ENCODE measurements at regions not wholly inside any gene's neighbourhood (a gene's known extent, or its start where the extent isn't known, plus 50 kb on each side); places are given as distances from the start of the nearest gene placed in this dataset.

DNA sequence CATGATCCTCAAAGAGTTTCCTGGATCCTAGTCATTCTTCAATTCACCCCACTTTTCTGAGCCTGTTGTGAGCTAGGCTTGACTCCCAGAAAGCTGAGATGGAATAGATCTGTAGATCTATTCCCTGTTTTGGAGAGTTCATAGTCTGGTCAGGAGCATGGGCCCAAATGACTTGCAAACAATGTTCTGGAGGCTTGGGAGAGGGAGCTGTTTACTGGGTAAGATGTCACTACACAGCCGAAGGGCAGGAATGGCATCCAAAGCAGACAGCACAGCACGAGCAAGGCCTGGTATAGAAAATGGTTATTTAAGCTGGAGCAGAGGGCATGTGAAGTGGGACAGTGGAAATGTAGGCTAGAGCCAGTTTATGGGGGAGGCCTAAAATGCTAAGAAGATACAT lies 152.5 kb upstream of the ALDH1B1 start:
- TF ChIP-seq SUZ12 (IDR thresholded peaks at IDR 0.05; ENCODE audit: extremely low read depth, insufficient read depth, insufficient read length), result no peak
- no peak for TF ChIP-seq ZNF274 (IDR thresholded peaks at IDR 0.05; ENCODE audit: low read depth, low read length)
- TF ChIP-seq YY1 (IDR thresholded peaks at IDR 0.05; ENCODE audit: insufficient read depth, insufficient read length), result no peak
- peaks cover 22% of the 10 kb centered on the region; the same call in 1 of the 2 replicates for H3K9me3 ChIP-seq (ENCODE audit: insufficient read depth, low read length)
- peaks cover 61% of the 10 kb centered on the region for H3K27me3 ChIP-seq (ENCODE audit: insufficient read depth, insufficient read length)
- H3K36me3 ChIP-seq (ENCODE audit: insufficient read depth, insufficient read length, low read length), result no peaks in the 10 kb centered on the region
- no peak for DNase-seq (ENCODE audit: low read depth, low spot score)
- no peak overlapping the region for H3K4me3 ChIP-seq (ENCODE audit: insufficient read length, low read depth)
- no peak overlapping the region for H3K9ac ChIP-seq (ENCODE audit: insufficient read length, low read depth)
- no peaks in the 10 kb centered on the region for H3K4me1 ChIP-seq (ENCODE audit: insufficient read depth, insufficient read length)

- H3K9me3 ChIP-seq (ENCODE audit: insufficient read depth, low read length), result peaks cover 7% of the 10 kb centered on the region; the same call in 1 of the 2 replicates
- H3K9ac ChIP-seq (ENCODE audit: insufficient read length, low read depth), result no peak overlapping the region
- TF ChIP-seq YY1 (IDR thresholded peaks at IDR 0.05; ENCODE audit: insufficient read depth, insufficient read length) (no peak), ZNF274 (IDR thresholded peaks at IDR 0.05; ENCODE audit: low read depth, low read length) (no peak), SUZ12 (IDR thresholded peaks at IDR 0.05; ENCODE audit: extremely low read depth, insufficient read depth, insufficient read length) (no peak)
- H3K4me1 ChIP-seq (ENCODE audit: insufficient read depth, insufficient read length), result no peaks in the 10 kb centered on the region
- peaks cover 100% of the 10 kb centered on the region for H3K27me3 ChIP-seq (ENCODE audit: insufficient read depth, insufficient read length)
- no peak overlapping the region for H3K4me3 ChIP-seq (ENCODE audit: insufficient read length, low read depth)
- H3K36me3 ChIP-seq (ENCODE audit: insufficient read depth, insufficient read length, low read length), result no peaks in the 10 kb centered on the region
- no peak for DNase-seq (ENCODE audit: low read depth, low spot score)
These were observed 157.3 kb upstream of the ALDH1B1 start for GRCh38 chr9:38235244-38235643.

GRCh38 chr9:38234479-38235170 lies 157.9 kb upstream of the ALDH1B1 start:
- 0 out of 2 replicates have a peak, but pooled peaks cover under 1% of the 10 kb centered on the region for H3K9me3 ChIP-seq (ENCODE audit: insufficient read depth, low read length)
- DNase-seq (ENCODE audit: low read depth, low spot score), result no peak
- H3K9ac ChIP-seq (ENCODE audit: insufficient read length, low read depth), result no peak overlapping the region
- TF ChIP-seq YY1 (IDR thresholded peaks at IDR 0.05; ENCODE audit: insufficient read depth, insufficient read length), result no peak
- no peak for TF ChIP-seq SUZ12 (IDR thresholded peaks at IDR 0.05; ENCODE audit: extremely low read depth, insufficient read depth, insufficient read length)
- no peak for TF ChIP-seq ZNF274 (IDR thresholded peaks at IDR 0.05; ENCODE audit: low read depth, low read length)
- no peaks in the 10 kb centered on the region for H3K36me3 ChIP-seq (ENCODE audit: insufficient read depth, insufficient read length, low read length)
- H3K27me3 ChIP-seq (ENCODE audit: insufficient read depth, insufficient read length), result peaks cover 100% of the 10 kb centered on the region
- H3K4me3 ChIP-seq (ENCODE audit: insufficient read length, low read depth), result no peak overlapping the region
- no peaks in the 10 kb centered on the region for H3K4me1 ChIP-seq (ENCODE audit: insufficient read depth, insufficient read length)

- no peaks in the 10 kb centered on the region for H3K9me3 ChIP-seq (ENCODE audit: insufficient read depth, low read length)
- TF ChIP-seq ZNF274 (IDR thresholded peaks at IDR 0.05; ENCODE audit: low read depth, low read length) (no peak), YY1 (IDR thresholded peaks at IDR 0.05; ENCODE audit: insufficient read depth, insufficient read length) (no peak), SUZ12 (IDR thresholded peaks at IDR 0.05; ENCODE audit: extremely low read depth, insufficient read depth, insufficient read length) (no peak)
- H3K27me3 ChIP-seq (ENCODE audit: insufficient read depth, insufficient read length), result peaks cover 100% of the 10 kb centered on the region
- H3K36me3 ChIP-seq (ENCODE audit: insufficient read depth, insufficient read length, low read length), result no peaks in the 10 kb centered on the region
- no peak overlapping the region for H3K9ac ChIP-seq (ENCODE audit: insufficient read length, low read depth)
- H3K4me1 ChIP-seq (ENCODE audit: insufficient read depth, insufficient read length), result peaks cover 2% of the 10 kb centered on the region
- no peak overlapping the region for H3K4me3 ChIP-seq (ENCODE audit: insufficient read length, low read depth)
- no peak for DNase-seq (ENCODE audit: low read depth, low spot score)
These were observed 158.6 kb upstream of the ALDH1B1 start for GRCh38 chr9:38233796-38234355.

DNA sequence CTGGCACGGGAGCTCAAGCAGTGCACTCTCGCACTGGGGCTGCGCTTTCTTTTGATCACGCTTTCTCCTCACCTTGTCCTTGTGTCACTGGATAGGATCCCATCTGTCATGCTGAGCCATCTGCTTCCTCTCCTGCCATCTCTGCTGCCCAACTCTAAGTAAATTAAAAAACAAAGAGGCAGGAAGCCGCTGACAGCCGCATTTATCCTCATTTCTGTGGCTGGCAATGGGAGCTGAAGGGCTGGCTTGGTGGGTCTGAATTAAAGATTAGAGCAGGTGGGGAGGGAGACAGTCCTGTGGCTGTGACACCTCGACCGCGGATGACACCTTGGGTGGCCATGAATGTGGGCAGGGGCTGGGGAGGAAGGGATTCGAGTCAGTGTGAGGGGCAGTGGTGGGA lies 159.2 kb upstream of the ALDH1B1 start:
- Histone ChIP-seq H3K4me1 (ENCODE audit: insufficient read depth, insufficient read length) (peaks cover 2% of the 10 kb centered on the region), H3K9me3 (ENCODE audit: insufficient read depth, low read length) (no peaks in the 10 kb centered on the region), H3K9ac (ENCODE audit: insufficient read length, low read depth) (no peak overlapping the region), H3K4me3 (ENCODE audit: insufficient read length, low read depth) (no peak overlapping the region), H3K27me3 (ENCODE audit: insufficient read depth, insufficient read length) (peaks cover 100% of the 10 kb centered on the region), H3K36me3 (ENCODE audit: insufficient read depth, insufficient read length, low read length) (no peaks in the 10 kb centered on the region)
- no peak for DNase-seq (ENCODE audit: low read depth, low spot score)
- TF ChIP-seq YY1 (IDR thresholded peaks at IDR 0.05; ENCODE audit: insufficient read depth, insufficient read length) (no peak), SUZ12 (IDR thresholded peaks at IDR 0.05; ENCODE audit: extremely low read depth, insufficient read depth, insufficient read length) (no peak), ZNF274 (IDR thresholded peaks at IDR 0.05; ENCODE audit: low read depth, low read length) (no peak)

DNA sequence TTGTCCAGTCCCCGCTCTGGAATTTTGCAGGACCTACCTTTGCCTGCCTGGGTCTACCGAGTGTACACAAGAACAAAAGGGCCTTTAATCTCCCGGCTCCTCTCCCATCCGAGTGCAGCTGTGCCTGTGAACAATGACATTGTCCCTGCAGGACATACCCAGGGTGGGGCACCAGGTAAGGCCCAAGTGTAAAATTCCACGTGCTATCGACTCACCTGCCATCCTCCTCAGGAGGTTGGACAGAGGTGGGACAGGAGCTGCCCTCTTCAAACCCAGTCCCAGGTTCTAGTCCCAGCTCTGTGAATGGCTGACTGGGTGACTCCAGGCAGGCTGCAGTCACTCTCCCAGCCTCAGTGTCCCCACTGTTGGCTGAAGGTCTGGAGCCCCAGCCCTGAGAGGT lies 159.6 kb upstream of the ALDH1B1 start:
- Histone ChIP-seq H3K4me1 (ENCODE audit: insufficient read depth, insufficient read length) (peaks cover 4% of the 10 kb centered on the region), H3K27me3 (ENCODE audit: insufficient read depth, insufficient read length) (peaks cover 100% of the 10 kb centered on the region), H3K36me3 (ENCODE audit: insufficient read depth, insufficient read length, low read length) (no peaks in the 10 kb centered on the region), H3K9ac (ENCODE audit: insufficient read length, low read depth) (no peak overlapping the region), H3K4me3 (ENCODE audit: insufficient read length, low read depth) (no peak overlapping the region), H3K9me3 (ENCODE audit: insufficient read depth, low read length) (no peaks in the 10 kb centered on the region)
- no peak for TF ChIP-seq ZNF274 (IDR thresholded peaks at IDR 0.05; ENCODE audit: low read depth, low read length)
- no peak for TF ChIP-seq SUZ12 (IDR thresholded peaks at IDR 0.05; ENCODE audit: extremely low read depth, insufficient read depth, insufficient read length)
- no peak for TF ChIP-seq YY1 (IDR thresholded peaks at IDR 0.05; ENCODE audit: insufficient read depth, insufficient read length)
- no peak for DNase-seq (ENCODE audit: low read depth, low spot score)

- no peak for DNase-seq (ENCODE audit: low read depth, low spot score)
- Histone ChIP-seq H3K4me3 (ENCODE audit: insufficient read length, low read depth) (no peak overlapping the region), H3K27me3 (ENCODE audit: insufficient read depth, insufficient read length) (peaks cover 95% of the 10 kb centered on the region)
These were observed 160.6 kb upstream of the SHB start for GRCh38 chr9:38229504-38230155.

More at GRCh38 chr9:38229504-38230155, 160.6 kb upstream of the SHB start:
- Histone ChIP-seq H3K36me3 (ENCODE audit: insufficient read depth, insufficient read length, low read length) (no peaks in the 10 kb centered on the region), H3K9me3 (ENCODE audit: insufficient read depth, low read length) (no peaks in the 10 kb centered on the region), H3K9ac (ENCODE audit: insufficient read length, low read depth) (no peak overlapping the region), H3K4me1 (ENCODE audit: insufficient read depth, insufficient read length) (peaks cover 8% of the 10 kb centered on the region)
- TF ChIP-seq SUZ12 (IDR thresholded peaks at IDR 0.05; ENCODE audit: extremely low read depth, insufficient read depth, insufficient read length) (no peak), ZNF274 (IDR thresholded peaks at IDR 0.05; ENCODE audit: low read depth, low read length) (no peak), YY1 (IDR thresholded peaks at IDR 0.05; ENCODE audit: insufficient read depth, insufficient read length) (no peak)
